ENCODE measurements at regions not wholly inside any gene's neighbourhood (a gene's known extent, or its start where the extent isn't known, plus 50 kb on each side); places are given as distances from the start of the nearest gene placed in this dataset.

GRCh38 chr4:129282293-129282692 is 186.3 kb downstream of the C4orf33 start:
- no peak overlapping the region for H3K9ac ChIP-seq (ENCODE audit: insufficient read depth in 1 of 2, low read depth in 2 of 2, low read length in 2 of 2)
- FAIRE-seq (no peak), ATAC-seq (no peak), DNase-seq (ENCODE audit: extremely low read depth in 1 of 4, low spot score in 3 of 4) (no peak)
- H3K4me1 ChIP-seq (replicated peaks in 1 of 2; ENCODE audit: control insufficient read depth in 2 of 2, insufficient read depth in 2 of 2, low read length in 2 of 2): no peaks in the 10 kb centered on the region
- H3K9me3 ChIP-seq (replicated peaks; ENCODE audit: control insufficient read depth, insufficient read depth, low read depth, low read length): no peaks in the 10 kb centered on the region
- no peaks in the 10 kb centered on the region for H4K20me1 ChIP-seq (replicated peaks; ENCODE audit: control insufficient read depth, insufficient read depth, low read length)
- 0 out of 5 replicates have a peak, but pooled peaks cover 0 to 3% of the 10 kb centered on the region in 2 experiments for H3K27me3 ChIP-seq (ENCODE audit: control insufficient read depth in 2 of 2, insufficient read depth in 2 of 2, low read length in 2 of 2)
- CTCF ChIA-PET (ENCODE audit: low intra/inter-chr PET ratio): no interaction called here
- intact Hi-C loops (cut with micrococcal nuclease): no loop called here
- no peaks in the 10 kb centered on the region for H3K79me2 ChIP-seq (ENCODE audit: control insufficient read depth, insufficient read depth, low read length)
- H3K4me3 ChIP-seq: no peak overlapping the region
- POLR2A ChIA-PET: no interaction called here
- H3K36me3 ChIP-seq (ENCODE audit: control insufficient read depth, insufficient read depth, low read length): no peaks in the 10 kb centered on the region
- H2AFZ ChIP-seq (ENCODE audit: low read depth, low read length): no peak overlapping the region
- no peaks in the 10 kb centered on the region for H3K9me1 ChIP-seq (ENCODE audit: control insufficient read depth, insufficient read depth, low read length)
- in situ Hi-C loops (cut with MboI): no loop called here
- H3K27ac ChIP-seq (ENCODE audit: extremely low read depth, low read depth, low read length): no peak overlapping the region
- no TSS peak for BruUV-seq (replicated peaks)
- H3K4me2 ChIP-seq (ENCODE audit: insufficient read depth, low read length): no peak overlapping the region
- TF ChIP-seq NFATC3 (IDR thresholded peaks at IDR 0.05) (no peak), BRF1 (IDR thresholded peaks at IDR 0.05; ENCODE audit: borderline replicate concordance, extremely low read depth, insufficient read length) (no peak), ZHX1 (conservative IDR thresholded peaks at IDR 0.05; ENCODE audit: low read length) (no peak), GABPB1 (CRISPR knock-in tag; IDR thresholded peaks at IDR 0.05) (no peak), FOS (IDR thresholded peaks at IDR 0.05; ENCODE audit: extremely low read depth, insufficient read length) (no peak), RFX1 (IDR thresholded peaks at IDR 0.05) (no peak), KLF6 (CRISPR knock-in tag; IDR thresholded peaks at IDR 0.05; ENCODE audit: borderline replicate concordance) (no peak), SPI1 (IDR thresholded peaks at IDR 0.05; ENCODE audit: borderline replicate concordance, low read depth, low read length) (no peak), SMAD2 (IDR thresholded peaks at IDR 0.05; ENCODE audit: low read depth, low read length) (no peak), JUNB (CRISPR knock-in tag; conservative IDR thresholded peaks at IDR 0.05) (no peak)
- TF ChIP-seq, protein P1, sequence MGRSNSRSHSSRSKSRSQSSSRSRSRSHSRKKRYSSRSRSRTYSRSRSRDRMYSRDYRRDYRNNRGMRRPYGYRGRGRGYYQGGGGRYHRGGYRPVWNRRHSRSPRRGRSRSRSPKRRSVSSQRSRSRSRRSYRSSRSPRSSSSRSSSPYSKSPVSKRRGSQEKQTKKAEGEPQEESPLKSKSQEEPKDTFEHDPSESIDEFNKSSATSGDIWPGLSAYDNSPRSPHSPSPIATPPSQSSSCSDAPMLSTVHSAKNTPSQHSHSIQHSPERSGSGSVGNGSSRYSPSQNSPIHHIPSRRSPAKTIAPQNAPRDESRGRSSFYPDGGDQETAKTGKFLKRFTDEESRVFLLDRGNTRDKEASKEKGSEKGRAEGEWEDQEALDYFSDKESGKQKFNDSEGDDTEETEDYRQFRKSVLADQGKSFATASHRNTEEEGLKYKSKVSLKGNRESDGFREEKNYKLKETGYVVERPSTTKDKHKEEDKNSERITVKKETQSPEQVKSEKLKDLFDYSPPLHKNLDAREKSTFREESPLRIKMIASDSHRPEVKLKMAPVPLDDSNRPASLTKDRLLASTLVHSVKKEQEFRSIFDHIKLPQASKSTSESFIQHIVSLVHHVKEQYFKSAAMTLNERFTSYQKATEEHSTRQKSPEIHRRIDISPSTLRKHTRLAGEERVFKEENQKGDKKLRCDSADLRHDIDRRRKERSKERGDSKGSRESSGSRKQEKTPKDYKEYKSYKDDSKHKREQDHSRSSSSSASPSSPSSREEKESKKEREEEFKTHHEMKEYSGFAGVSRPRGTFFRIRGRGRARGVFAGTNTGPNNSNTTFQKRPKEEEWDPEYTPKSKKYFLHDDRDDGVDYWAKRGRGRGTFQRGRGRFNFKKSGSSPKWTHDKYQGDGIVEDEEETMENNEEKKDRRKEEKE (IDR thresholded peaks at IDR 0.05; ENCODE audit: borderline replicate concordance in 1 of 2, control insufficient read depth in 1 of 2, low read depth in 2 of 2, low read length in 1 of 2): no peak
- TF ChIP-seq, protein P2, sequence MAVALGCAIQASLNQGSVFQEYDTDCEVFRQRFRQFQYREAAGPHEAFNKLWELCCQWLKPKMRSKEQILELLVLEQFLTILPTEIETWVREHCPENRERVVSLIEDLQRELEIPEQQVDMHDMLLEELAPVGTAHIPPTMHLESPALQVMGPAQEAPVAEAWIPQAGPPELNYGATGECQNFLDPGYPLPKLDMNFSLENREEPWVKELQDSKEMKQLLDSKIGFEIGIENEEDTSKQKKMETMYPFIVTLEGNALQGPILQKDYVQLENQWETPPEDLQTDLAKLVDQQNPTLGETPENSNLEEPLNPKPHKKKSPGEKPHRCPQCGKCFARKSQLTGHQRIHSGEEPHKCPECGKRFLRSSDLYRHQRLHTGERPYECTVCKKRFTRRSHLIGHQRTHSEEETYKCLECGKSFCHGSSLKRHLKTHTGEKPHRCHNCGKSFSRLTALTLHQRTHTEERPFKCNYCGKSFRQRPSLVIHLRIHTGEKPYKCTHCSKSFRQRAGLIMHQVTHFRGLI (CRISPR knock-in tag; IDR thresholded peaks at IDR 0.05): no peak
- TF ChIP-seq, protein P3, sequence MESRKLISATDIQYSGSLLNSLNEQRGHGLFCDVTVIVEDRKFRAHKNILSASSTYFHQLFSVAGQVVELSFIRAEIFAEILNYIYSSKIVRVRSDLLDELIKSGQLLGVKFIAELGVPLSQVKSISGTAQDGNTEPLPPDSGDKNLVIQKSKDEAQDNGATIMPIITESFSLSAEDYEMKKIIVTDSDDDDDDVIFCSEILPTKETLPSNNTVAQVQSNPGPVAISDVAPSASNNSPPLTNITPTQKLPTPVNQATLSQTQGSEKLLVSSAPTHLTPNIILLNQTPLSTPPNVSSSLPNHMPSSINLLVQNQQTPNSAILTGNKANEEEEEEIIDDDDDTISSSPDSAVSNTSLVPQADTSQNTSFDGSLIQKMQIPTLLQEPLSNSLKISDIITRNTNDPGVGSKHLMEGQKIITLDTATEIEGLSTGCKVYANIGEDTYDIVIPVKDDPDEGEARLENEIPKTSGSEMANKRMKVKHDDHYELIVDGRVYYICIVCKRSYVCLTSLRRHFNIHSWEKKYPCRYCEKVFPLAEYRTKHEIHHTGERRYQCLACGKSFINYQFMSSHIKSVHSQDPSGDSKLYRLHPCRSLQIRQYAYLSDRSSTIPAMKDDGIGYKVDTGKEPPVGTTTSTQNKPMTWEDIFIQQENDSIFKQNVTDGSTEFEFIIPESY (CRISPR knock-in tag; IDR thresholded peaks at IDR 0.05): no peak
